Astrocyte of the cerebellum (primary cell): ENCODE measurements at regions not wholly inside any gene's neighbourhood (a gene's known extent, or its start where the extent isn't known, plus 50 kb on each side); places are given as distances from the start of the nearest gene placed in this dataset.

Experiments
- DNase-seq: peaks from one replicate; pipeline ENCODE4 v3.0.0-alpha.2; 2011; ENCODE audit warnings: low read depth
- H3K4me3 ChIP-seq: 2 replicates; pipeline ENCODE4 v1.5.1; 2011; ENCODE audit warnings: mild to moderate bottlenecking, low read depth, low read length, moderate library complexity
- in situ Hi-C: cut with HindIII; loops from 2 replicates; pipeline ENCODE4 v1.10.0; 2017; ENCODE audit warnings: low sequenced_read_pairs
- TF ChIP-seq, protein P1 (sequence below): IDR thresholded peaks from 2 replicates; pipeline ENCODE4 v1.5.1; 2012; ENCODE audit warnings: low read length, low read depth, moderate library complexity, mild to moderate bottlenecking; ENCODE audit errors: missing control alignments

DNA sequence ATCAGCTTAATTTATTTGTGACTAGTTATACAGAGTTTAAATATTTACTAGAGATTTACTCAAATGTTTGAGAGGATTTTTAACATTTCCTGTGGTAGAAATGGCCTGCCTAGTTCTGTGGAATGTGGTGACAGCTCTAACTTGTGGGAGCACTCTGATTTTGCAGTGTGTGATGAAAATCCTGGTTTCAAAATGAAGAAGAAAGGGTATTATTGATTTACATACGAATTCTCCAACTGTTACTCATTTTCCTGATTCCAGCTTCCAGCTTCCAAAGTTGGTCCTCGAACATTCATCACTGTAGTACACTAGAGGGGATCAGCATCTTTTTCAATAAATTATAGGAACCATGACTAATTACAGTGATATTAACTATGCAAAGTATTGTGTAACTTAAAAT lies 462.7 kb upstream of the PKN2 start:
- TF ChIP-seq, protein P1, sequence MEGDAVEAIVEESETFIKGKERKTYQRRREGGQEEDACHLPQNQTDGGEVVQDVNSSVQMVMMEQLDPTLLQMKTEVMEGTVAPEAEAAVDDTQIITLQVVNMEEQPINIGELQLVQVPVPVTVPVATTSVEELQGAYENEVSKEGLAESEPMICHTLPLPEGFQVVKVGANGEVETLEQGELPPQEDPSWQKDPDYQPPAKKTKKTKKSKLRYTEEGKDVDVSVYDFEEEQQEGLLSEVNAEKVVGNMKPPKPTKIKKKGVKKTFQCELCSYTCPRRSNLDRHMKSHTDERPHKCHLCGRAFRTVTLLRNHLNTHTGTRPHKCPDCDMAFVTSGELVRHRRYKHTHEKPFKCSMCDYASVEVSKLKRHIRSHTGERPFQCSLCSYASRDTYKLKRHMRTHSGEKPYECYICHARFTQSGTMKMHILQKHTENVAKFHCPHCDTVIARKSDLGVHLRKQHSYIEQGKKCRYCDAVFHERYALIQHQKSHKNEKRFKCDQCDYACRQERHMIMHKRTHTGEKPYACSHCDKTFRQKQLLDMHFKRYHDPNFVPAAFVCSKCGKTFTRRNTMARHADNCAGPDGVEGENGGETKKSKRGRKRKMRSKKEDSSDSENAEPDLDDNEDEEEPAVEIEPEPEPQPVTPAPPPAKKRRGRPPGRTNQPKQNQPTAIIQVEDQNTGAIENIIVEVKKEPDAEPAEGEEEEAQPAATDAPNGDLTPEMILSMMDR = no peak
- DNase-seq = no peak
- H3K4me3 ChIP-seq = no peak overlapping the region
- in situ Hi-C loops = no loop called here

DNA sequence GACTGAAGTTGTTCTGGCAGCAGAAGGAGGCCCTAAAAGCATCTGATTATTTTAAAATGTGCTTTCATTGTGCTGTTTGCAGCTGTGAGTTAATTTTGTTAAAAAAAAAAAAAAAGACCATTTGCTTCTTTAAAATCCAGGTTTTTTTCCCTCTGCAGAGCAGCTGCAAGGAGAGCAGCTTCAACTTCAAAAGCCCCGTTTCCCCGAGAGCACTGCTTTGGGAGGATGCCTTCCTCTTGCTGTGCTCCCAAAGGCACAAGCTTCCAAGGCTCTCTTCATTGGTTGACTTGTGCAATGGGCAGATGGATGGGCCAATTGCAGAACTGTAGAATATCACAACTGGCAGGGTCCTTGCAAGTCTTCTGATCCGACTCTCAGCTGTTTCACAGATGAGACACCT lies 459.2 kb upstream of the PKN2 start:
- in situ Hi-C loops = no loop called here

DNA sequence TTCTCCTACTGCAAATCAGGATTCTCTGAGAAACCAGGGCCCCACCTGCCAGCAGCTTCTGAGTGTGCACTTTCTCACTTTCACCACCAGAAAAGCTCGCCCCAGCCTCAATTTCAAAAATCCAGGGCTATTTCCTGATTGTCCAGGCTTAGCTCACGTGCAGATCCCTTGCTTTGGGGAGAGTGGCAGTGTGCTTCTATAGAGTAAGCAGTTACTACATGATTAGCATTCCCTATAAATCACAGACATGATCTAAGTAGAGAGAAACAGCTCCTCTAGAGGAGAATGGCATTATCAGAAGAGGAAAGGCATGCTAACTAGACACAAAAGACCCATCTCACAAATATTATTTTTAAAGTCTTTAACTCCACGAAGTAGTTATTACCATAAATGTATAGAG lies 456.0 kb upstream of the PKN2 start:
- TF ChIP-seq, protein P1 = no peak
- in situ Hi-C loops = no loop called here
- no peak overlapping the region for H3K4me3 ChIP-seq
- DNase-seq = no peak

More for the DNA sequence above, 459.2 kb upstream of the PKN2 start:
- no peak overlapping the region for H3K4me3 ChIP-seq
- TF ChIP-seq, protein P1 = no peak
- DNase-seq = no peak

DNA sequence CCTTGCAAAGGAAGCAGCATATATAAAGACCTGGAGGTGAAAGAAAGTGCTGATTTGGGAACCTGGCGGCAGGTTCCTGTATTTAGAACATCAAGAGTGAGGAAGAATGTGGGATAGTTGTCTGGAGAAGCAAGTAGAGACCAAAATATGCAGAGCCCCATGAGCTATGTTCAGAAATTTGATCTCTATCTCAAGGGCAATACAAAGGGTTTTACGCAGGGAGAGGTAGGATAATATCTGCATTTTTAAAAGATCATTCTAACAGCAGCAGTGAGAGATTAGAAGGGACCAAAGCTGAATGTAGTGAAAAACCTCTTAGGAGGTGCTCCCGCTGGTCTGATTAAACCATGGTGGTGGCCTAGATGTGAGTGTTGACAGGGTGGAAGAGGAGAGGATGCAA lies 453.9 kb upstream of the PKN2 start:
- in situ Hi-C loops = no loop called here
- TF ChIP-seq, protein P1 = no peak

DNA sequence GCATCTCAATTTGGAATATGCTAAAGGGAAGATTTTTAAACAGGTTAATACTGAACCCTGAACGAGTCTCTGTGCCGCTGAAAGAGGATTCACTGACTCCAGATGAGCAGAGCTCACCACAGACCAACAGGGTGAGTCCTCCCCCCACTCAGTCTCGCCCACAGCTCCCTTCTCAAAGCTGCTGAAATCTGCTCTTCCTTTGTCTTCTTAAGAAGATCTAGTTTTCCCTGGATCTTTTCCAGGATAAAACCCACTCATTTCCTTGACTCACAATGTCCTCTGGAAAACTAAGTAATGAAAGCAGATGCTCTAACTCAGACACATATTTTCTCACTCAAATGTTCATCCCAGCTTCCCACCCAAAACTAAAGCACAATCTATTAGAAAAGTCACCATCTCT lies 447.0 kb upstream of the PKN2 start:
- H3K4me3 ChIP-seq = no peak overlapping the region
- peak; percentile 33 for DNase-seq
- TF ChIP-seq, protein P1 = no peak
- in situ Hi-C loops = no loop called here

More for the DNA sequence above, 453.9 kb upstream of the PKN2 start:
- H3K4me3 ChIP-seq = no peak overlapping the region
- no peak for DNase-seq

DNA sequence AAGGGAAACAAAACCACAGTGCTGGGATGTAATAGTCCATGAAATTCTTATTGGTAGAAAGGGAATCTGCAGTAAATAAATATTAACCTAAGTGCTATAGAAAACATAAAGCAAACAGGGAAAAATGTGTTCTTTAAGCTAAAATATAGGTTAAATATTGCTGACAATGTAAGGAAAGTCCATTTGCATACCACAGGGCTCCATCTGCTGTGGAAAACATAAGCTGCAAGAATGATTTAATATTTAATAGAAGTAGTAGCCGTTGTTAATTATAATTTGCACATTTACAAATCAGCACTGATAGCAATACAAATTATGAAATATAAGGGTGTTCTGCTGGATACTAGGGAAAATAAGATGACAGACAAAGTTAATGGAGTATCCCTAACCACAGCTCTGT lies 444.9 kb upstream of the PKN2 start:
- in situ Hi-C loops = no loop called here
- DNase-seq = no peak
- H3K4me3 ChIP-seq = no peak overlapping the region
- TF ChIP-seq, protein P1 = no peak

DNA sequence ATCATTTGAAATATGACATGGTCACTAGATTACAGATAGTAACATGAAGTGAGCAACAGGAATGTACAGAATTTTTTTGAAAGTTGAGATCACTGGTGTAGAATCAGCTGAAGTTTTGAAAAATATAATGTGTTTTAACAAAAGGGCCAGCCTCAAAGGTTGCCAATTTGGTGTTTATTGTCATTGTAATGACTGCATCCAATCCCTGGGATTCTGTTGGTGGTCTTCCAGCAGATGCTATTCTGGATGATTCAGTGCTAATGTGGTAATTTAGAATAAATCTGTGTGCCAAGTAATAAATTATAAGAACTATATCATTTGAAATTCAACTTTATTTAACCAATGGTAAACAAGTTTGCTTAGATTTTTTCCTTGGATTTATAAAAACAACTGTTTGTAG lies 436.4 kb upstream of the PKN2 start:
- H3K4me3 ChIP-seq = no peak overlapping the region
- DNase-seq = peak; percentile 3
- in situ Hi-C loops = no loop called here
- TF ChIP-seq, protein P1 = no peak
